Mesenchymal stem cell (in vitro differentiated cells and primary cell): ENCODE measurements at regions not wholly inside any gene's neighbourhood (a gene's known extent, or its start where the extent isn't known, plus 50 kb on each side); places are given as distances from the start of the nearest gene placed in this dataset.

ENCODE experiments used
- DNase-seq: peaks from one replicate; pipeline ENCODE4 v3.0.0-alpha.2; 2013
- H2AFZ ChIP-seq: one replicate; pipeline ENCODE4 v1.6.1; 2013; ENCODE audit warnings: low read depth, mild to moderate bottlenecking, control low read depth, inconsistent platforms, low read length, moderate library complexity
- H2AK5ac ChIP-seq: 2 replicates; pipeline ENCODE4 v1.6.1; 2013; ENCODE audit warnings: low read length, moderate library complexity, mild to moderate bottlenecking, inconsistent platforms; ENCODE audit not compliant: severe bottlenecking
- H2BK120ac ChIP-seq: one replicate; pipeline ENCODE4 v1.6.1; 2013; ENCODE audit warnings: low read depth, mild to moderate bottlenecking, inconsistent platforms, low read length, moderate library complexity
- H2BK12ac ChIP-seq, 2 experiments: one replicate each; pipeline ENCODE4 v1.6.1; 2013; ENCODE audit warnings: inconsistent platforms in 2 of 2, low read length in 2 of 2, mild to moderate bottlenecking in 2 of 2, moderate library complexity in 2 of 2, control low read depth in 1 of 2
- H2BK15ac ChIP-seq: one replicate; pipeline ENCODE4 v1.6.1; 2013; ENCODE audit warnings: mild to moderate bottlenecking, low read depth, inconsistent platforms; ENCODE audit not compliant: poor library complexity, severe bottlenecking
- H2BK5ac ChIP-seq: 2 replicates; pipeline ENCODE4 v1.6.1; 2013; ENCODE audit warnings: low read depth, mild to moderate bottlenecking, low read length, control low read depth, inconsistent platforms; ENCODE audit not compliant: poor library complexity, severe bottlenecking
- H3K14ac ChIP-seq, 2 experiments: one replicate each; pipeline ENCODE4 v1.6.1; 2013; ENCODE audit warnings: inconsistent platforms in 2 of 2, low read length in 2 of 2, control low read depth in 1 of 2, mild to moderate bottlenecking in 1 of 2, moderate library complexity in 1 of 2
- H3K18ac ChIP-seq, 2 experiments: one replicate each; pipeline ENCODE4 v1.6.1; 2013; ENCODE audit warnings: inconsistent platforms in 2 of 2, low read length in 2 of 2, control low read depth in 1 of 2, low read depth in 1 of 2, mild to moderate bottlenecking in 1 of 2
- H3K23ac ChIP-seq, 2 experiments: one replicate each; pipeline ENCODE4 v1.6.1; 2013; ENCODE audit warnings: inconsistent platforms in 2 of 2, low read length in 2 of 2, mild to moderate bottlenecking in 2 of 2, moderate library complexity in 2 of 2, control low read depth in 1 of 2
- H3K27ac ChIP-seq: 2 replicates; pipeline ENCODE4 v1.5.1; 2013; ENCODE audit warnings: mild to moderate bottlenecking, moderate library complexity, low read length, control low read depth, inconsistent platforms; ENCODE audit not compliant: poor library complexity, severe bottlenecking
- H3K27me3 ChIP-seq, 2 experiments: 2 replicates each; pipeline versions ENCODE4 v1.6.1 to v1.7.0; 2013; ENCODE audit warnings: low read length in 2 of 2, mild to moderate bottlenecking in 2 of 2, moderate library complexity in 2 of 2, control low read depth in 1 of 2, inconsistent platforms in 1 of 2; ENCODE audit not compliant: control insufficient read depth in 1 of 2, insufficient read depth in 1 of 2
- H3K36me3 ChIP-seq, 2 experiments: 2 replicates each; pipeline versions ENCODE4 v1.6.1 to v1.7.0; 2013; ENCODE audit warnings: low read length in 2 of 2, control low read depth in 1 of 2, inconsistent platforms in 1 of 2, low read depth in 1 of 2, mild to moderate bottlenecking in 1 of 2; ENCODE audit not compliant: insufficient read depth in 2 of 2, control insufficient read depth in 1 of 2
- H3K4ac ChIP-seq, 2 experiments: one replicate each; pipeline ENCODE4 v1.6.1; 2013; ENCODE audit warnings: inconsistent platforms in 2 of 2, low read length in 2 of 2, mild to moderate bottlenecking in 2 of 2, moderate library complexity in 2 of 2, control low read depth in 1 of 2, low read depth in 1 of 2
- H3K4me1 ChIP-seq: 2 replicates; pipeline ENCODE4 v1.6.1; 2013; ENCODE audit warnings: low read depth, low read length, control low read depth; ENCODE audit not compliant: control insufficient read depth, insufficient read depth
- H3K4me2 ChIP-seq: 2 replicates; pipeline ENCODE4 v1.6.1; 2013; ENCODE audit warnings: low read length, mild to moderate bottlenecking, inconsistent platforms; ENCODE audit not compliant: poor library complexity, severe bottlenecking
- H3K4me3 ChIP-seq, 2 experiments: 2 replicates each; pipeline versions ENCODE4 v1.5.1 to v1.7.0; 2013; ENCODE audit warnings: low read length in 2 of 2, mild to moderate bottlenecking in 2 of 2, control low read depth in 1 of 2, low read depth in 1 of 2; ENCODE audit not compliant: insufficient read depth in 1 of 2
- H3K79me1 ChIP-seq: replicated peaks from 2 replicates; pipeline ENCODE4 v1.6.1; 2013; ENCODE audit warnings: mild to moderate bottlenecking, control low read depth, low read length, inconsistent platforms; ENCODE audit not compliant: poor library complexity, severe bottlenecking
- H3K9ac ChIP-seq: 2 replicates; pipeline ENCODE4 v1.7.0; 2013; ENCODE audit warnings: mild to moderate bottlenecking, low read length, moderate library complexity
- H3K9me3 ChIP-seq: 2 replicates; pipeline ENCODE4 v1.7.0; 2013; ENCODE audit warnings: mild to moderate bottlenecking, low read length; ENCODE audit not compliant: control insufficient read depth
- H4K8ac ChIP-seq: one replicate; pipeline ENCODE4 v1.6.1; 2013; ENCODE audit warnings: inconsistent platforms, mild to moderate bottlenecking, low read length, moderate library complexity
- H4K91ac ChIP-seq: one replicate; pipeline ENCODE4 v1.6.1; 2013; ENCODE audit warnings: mild to moderate bottlenecking, low read length, inconsistent platforms
- WGBS: methylation state at CpG from one replicate; pipeline ENCODE4 v1.1.7; 2013; ENCODE audit warnings: mixed read lengths; 5-methylcytosine and 5-hydroxymethylcytosine counted together

GRCh38 chr1:168960595-168960994, 145.9 kb upstream of the ATP1B1 start:
- Histone ChIP-seq H2BK5ac (no peak overlapping the region), H3K27me3 (no peaks in the 10 kb centered on the region), H3K4ac (no peak overlapping the region), H2AFZ (no peak overlapping the region), H3K36me3 (no peaks in the 10 kb centered on the region), H3K18ac (no peak overlapping the region), H2BK120ac (no peak overlapping the region), H3K4me1 (peaks cover 2% of the 10 kb centered on the region), H3K9me3 (no peaks in the 10 kb centered on the region), H2BK12ac (no peak overlapping the region), H3K23ac (no peak overlapping the region), H4K91ac (no peak overlapping the region), H3K79me1 (no peaks in the 10 kb centered on the region), H4K8ac (no peak overlapping the region), H2BK15ac (no peak overlapping the region), H2AK5ac (no peak overlapping the region), H3K27ac (no peak overlapping the region), H3K4me2 (no peak overlapping the region), H3K9ac (no peak overlapping the region), H3K4me3 (no peak overlapping the region), H3K14ac (no peak overlapping the region)
- no peak for DNase-seq
- 88% methylated on average over 1 of the region's 1 CpG for WGBS

- no peak overlapping the region for H3K4me3 ChIP-seq
- no peak overlapping the region for H3K9ac ChIP-seq
- peaks cover under 1% of the 10 kb centered on the region for H3K4me1 ChIP-seq
- no peak overlapping the region for H2BK120ac ChIP-seq
- H3K23ac ChIP-seq = no peak overlapping the region
- H2AK5ac ChIP-seq = no peak overlapping the region
- H3K79me1 ChIP-seq = no peaks in the 10 kb centered on the region
- no peaks in the 10 kb centered on the region for H3K9me3 ChIP-seq
- no peak overlapping the region for H3K4me2 ChIP-seq
- no peaks in the 10 kb centered on the region for H3K27me3 ChIP-seq
- 93% methylated on average over 1 of the region's 2 CpGs for WGBS
- no peaks in the 10 kb centered on the region for H3K36me3 ChIP-seq
- H3K4ac ChIP-seq = no peak overlapping the region
- H4K91ac ChIP-seq = no peak overlapping the region
- no peak overlapping the region for H2AFZ ChIP-seq
- no peak overlapping the region for H2BK12ac ChIP-seq
- no peak overlapping the region for H3K18ac ChIP-seq
- no peak overlapping the region for H4K8ac ChIP-seq
- DNase-seq = no peak
- H3K27ac ChIP-seq = no peak overlapping the region
- H2BK5ac ChIP-seq = no peak overlapping the region
- H2BK15ac ChIP-seq = no peak overlapping the region
- H3K14ac ChIP-seq = no peak overlapping the region
Measured at GRCh38 chr1:168963601-168964000, 142.9 kb upstream of the ATP1B1 start.

DNA sequence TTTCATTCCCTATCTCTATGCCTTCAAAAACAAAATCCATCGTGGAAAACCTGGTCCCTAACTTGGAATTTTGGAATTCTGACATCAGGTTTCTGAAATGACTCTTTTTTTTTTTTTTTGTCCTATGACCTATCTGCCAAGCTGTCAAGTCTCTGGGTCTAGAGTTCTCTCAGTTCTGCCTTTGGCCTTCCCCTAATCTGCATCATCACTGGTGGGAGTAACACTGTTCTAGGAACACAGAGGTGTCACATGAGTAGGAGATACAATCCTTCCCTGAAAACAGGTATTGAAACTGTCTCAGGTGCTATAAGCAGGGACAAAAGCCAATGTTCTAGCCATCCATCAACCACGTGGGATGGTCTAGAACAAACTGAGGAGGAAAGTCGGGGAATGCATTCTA, 142.0 kb upstream of the ATP1B1 start:
- no peaks in the 10 kb centered on the region for H3K79me1 ChIP-seq
- DNase-seq = no peak
- no peak overlapping the region for H3K27ac ChIP-seq
- H2BK12ac ChIP-seq = no peak overlapping the region
- no peaks in the 10 kb centered on the region for H3K36me3 ChIP-seq
- no peak overlapping the region for H3K18ac ChIP-seq
- H2BK5ac ChIP-seq = no peak overlapping the region
- H3K4me3 ChIP-seq = no peak overlapping the region
- H3K14ac ChIP-seq = no peak overlapping the region
- H3K27me3 ChIP-seq = no peaks in the 10 kb centered on the region
- no peak overlapping the region for H3K23ac ChIP-seq
- no peaks in the 10 kb centered on the region for H3K9me3 ChIP-seq
- H3K4me1 ChIP-seq = no peaks in the 10 kb centered on the region
- no peak overlapping the region for H4K8ac ChIP-seq
- WGBS = 93% methylated on average over 3 of the region's 3 CpGs
- no peak overlapping the region for H3K4ac ChIP-seq
- H2AK5ac ChIP-seq = no peak overlapping the region
- no peak overlapping the region for H4K91ac ChIP-seq
- H2BK15ac ChIP-seq = no peak overlapping the region
- no peak overlapping the region for H3K4me2 ChIP-seq
- H2AFZ ChIP-seq = no peak overlapping the region
- H3K9ac ChIP-seq = no peak overlapping the region
- no peak overlapping the region for H2BK120ac ChIP-seq

- H4K91ac ChIP-seq = no peak overlapping the region
- peak overlapping the region in 1 of 2 experiments; percentile 28 for H3K14ac ChIP-seq
- no peak overlapping the region for H2BK15ac ChIP-seq
- H3K9me3 ChIP-seq = no peaks in the 10 kb centered on the region
- no peak for DNase-seq
- H3K79me1 ChIP-seq = no peaks in the 10 kb centered on the region
- no peaks in the 10 kb centered on the region for H3K36me3 ChIP-seq
- H3K27ac ChIP-seq = no peak overlapping the region
- H3K23ac ChIP-seq = no peak overlapping the region
- H4K8ac ChIP-seq = no peak overlapping the region
- H3K4me1 ChIP-seq = no peaks in the 10 kb centered on the region
- no peak overlapping the region for H2AK5ac ChIP-seq
- H2BK5ac ChIP-seq = no peak overlapping the region
- no peak overlapping the region for H3K9ac ChIP-seq
- H3K4me3 ChIP-seq = no peak overlapping the region
- H2BK120ac ChIP-seq = no peak overlapping the region
- 100% methylated on average over 1 of the region's 2 CpGs for WGBS
- H2BK12ac ChIP-seq = no peak overlapping the region
- H3K4me2 ChIP-seq = no peak overlapping the region
- no peak overlapping the region for H3K4ac ChIP-seq
- H2AFZ ChIP-seq = no peak overlapping the region
- no peaks in the 10 kb centered on the region for H3K27me3 ChIP-seq
- H3K18ac ChIP-seq = no peak overlapping the region
Measured at GRCh38 chr1:168966217-168966616, 140.3 kb upstream of the ATP1B1 start.
